HCT116 (cell line): ENCODE measurements at regions not wholly inside any gene's neighbourhood (a gene's known extent, or its start where the extent isn't known, plus 50 kb on each side); places are given as distances from the start of the nearest gene placed in this dataset.

Experiments used
- ATAC-seq: fragments of 200-7000 bp; cut with Tn5 transposase; 2 replicates; pipeline ENCODE4 v1.9.1; 2020; ENCODE audit warnings: mild to moderate bottlenecking, moderate library complexity
- BruUV-seq: library from RNA; stranded (reverse); fragments of 400-500 nt; replicated peaks from 2 replicates; lab custom pipeline; 2021; lab: Mats Ljungman, UMichigan
- CTCF ChIA-PET: fragments of 300-600 bp; sonication (Branson Sonifier 250); formaldehyde crosslinking; loops from one replicate; lab custom pipeline; 2021; ENCODE audit warnings: antibody characterized with exemption; lab: Charles Lee
- POLR2A ChIA-PET: fragments of 300-600, 350-600 bp; sonication (Branson Sonifier 250); formaldehyde crosslinking; loops from one replicate; lab custom pipeline; 2021; ENCODE audit warnings: antibody characterized with exemption; lab: Charles Lee
- RAD21 ChIA-PET, 2 experiments: fragments of 300-600 bp; sonication (Branson Sonifier 250); formaldehyde crosslinking; loops; one replicate each; lab custom pipeline; 2023; ENCODE audit warnings: low total read pairs in 2 of 2; ENCODE audit not compliant: uncharacterized antibody in 2 of 2, unreplicated experiment in 2 of 2, low non-redundant PET in 1 of 2; lab: Charles Lee
- DNase-seq: peaks from one replicate; pipeline ENCODE4 v3.0.0-alpha.2; 2010; ENCODE audit warnings: low read depth, low spot score
- H2AFZ ChIP-seq: fragments of 200-600 bp; shearing (Covaris generic), sonication (generic); 2 replicates; pipeline ENCODE4 v1.6.1; 2017; ENCODE audit warnings: low read depth, mixed run types, mixed read lengths, antibody characterized with exemption, low read length; ENCODE audit not compliant: poor library complexity, severe bottlenecking
- H3K27ac ChIP-seq: 2 replicates; pipeline ENCODE4 v1.5.1; 2012; ENCODE audit warnings: low read depth, low read length
- H3K27me3 ChIP-seq: fragments of 200-600 bp; sonication (generic); 2 replicates; pipeline ENCODE4 v1.6.1; 2016; ENCODE audit warnings: mixed run types, low read length, mixed read lengths; ENCODE audit not compliant: insufficient read depth
- H3K36me3 ChIP-seq, 2 experiments: fragments of 200-500 bp in 1 of 2; fragments of 200-600 bp in 1 of 2; sonication (Bioruptor generic) in 1 of 2; sonication (generic) in 1 of 2; 2 replicates each; pipeline versions ENCODE4 v1.5.1 to v1.6.1; 2014 to 2016; ENCODE audit warnings: low read length in 2 of 2, inconsistent platforms in 1 of 2, mixed read lengths in 1 of 2, mixed run types in 1 of 2; ENCODE audit not compliant: insufficient read depth in 2 of 2, control insufficient read depth in 1 of 2
- H3K4me1 ChIP-seq, 2 experiments: fragments of 200-600 bp in 1 of 2; sonication (generic) in 1 of 2; 2 replicates each; pipeline versions ENCODE4 v1.5.1 to v1.6.1; 2012 to 2017; ENCODE audit warnings: low read length in 2 of 2, inconsistent platforms in 1 of 2, mild to moderate bottlenecking in 1 of 2, mixed read lengths in 1 of 2, mixed run types in 1 of 2, moderate library complexity in 1 of 2; ENCODE audit not compliant: insufficient read depth in 2 of 2, control insufficient read depth in 1 of 2
- H3K4me2 ChIP-seq: fragments of 200-600 bp; sonication (generic); 2 replicates; pipeline ENCODE4 v1.6.1; 2017; ENCODE audit warnings: mixed run types, low read length, mixed read lengths
- H3K4me3 ChIP-seq, 2 experiments: fragments of 200-600 bp in 1 of 2; sonication (generic) in 1 of 2; replicated peaks in 1 of 2; 2 replicates each; pipeline ENCODE4 v1.5.1; 2011 to 2016; ENCODE audit warnings: low read length in 2 of 2, control low read depth in 1 of 2, low read depth in 1 of 2, mild to moderate bottlenecking in 1 of 2, mixed read lengths in 1 of 2, mixed run types in 1 of 2
- H3K79me2 ChIP-seq: fragments of 200-600 bp; sonication (generic); 2 replicates; pipeline ENCODE4 v1.6.1; 2017; ENCODE audit warnings: mild to moderate bottlenecking, mixed run types, low read length, moderate library complexity, mixed read lengths; ENCODE audit not compliant: insufficient read depth
- H3K9ac ChIP-seq: fragments of 200-600 bp; sonication (generic); 2 replicates; pipeline ENCODE4 v1.6.1; 2016; ENCODE audit warnings: low read length, mixed read lengths
- H3K9me2 ChIP-seq: fragments of 200-600 bp; sonication (generic), shearing (Covaris generic); 2 replicates; pipeline ENCODE4 v1.6.1; 2017; ENCODE audit warnings: mixed run types, mild to moderate bottlenecking, moderate library complexity; ENCODE audit not compliant: insufficient read depth
- H3K9me3 ChIP-seq, 2 experiments: fragments of 200-500 bp in 1 of 2; fragments of 200-600 bp in 1 of 2; sonication (Bioruptor generic) in 1 of 2; sonication (generic) in 1 of 2; 2 replicates each; pipeline ENCODE4 v1.6.1; 2014 to 2017; ENCODE audit warnings: low read length in 2 of 2, mixed read lengths in 2 of 2, inconsistent platforms in 1 of 2, low read depth in 1 of 2, mild to moderate bottlenecking in 1 of 2, mixed run types in 1 of 2, moderate library complexity in 1 of 2; ENCODE audit not compliant: control insufficient read depth in 1 of 2, insufficient read depth in 1 of 2
- H4K20me1 ChIP-seq: fragments of 200-600 bp; sonication (generic), shearing (Covaris generic); 2 replicates; pipeline ENCODE4 v1.6.1; 2017; ENCODE audit warnings: mixed run types, mild to moderate bottlenecking, moderate library complexity; ENCODE audit not compliant: insufficient read depth
- CEBPB ChIP-seq: IDR thresholded peaks from 2 replicates; pipeline ENCODE4 v1.6.1; 2012; ENCODE audit warnings: low read depth
- EGR1 ChIP-seq: IDR thresholded peaks from 2 replicates; pipeline ENCODE4 v1.6.1; 2012; ENCODE audit warnings: low read depth
- ELF1 ChIP-seq: IDR thresholded peaks from 2 replicates; pipeline ENCODE4 v1.6.1; 2012; ENCODE audit warnings: low read depth, borderline replicate concordance
- EZH2phosphoT487 ChIP-seq: fragments of 200-600 bp; IDR thresholded peaks from 2 replicates; pipeline ENCODE4 v1.6.1; 2018; ENCODE audit warnings: antibody characterized with exemption, borderline replicate concordance
- POLR2A ChIP-seq: IDR thresholded peaks from 2 replicates; pipeline ENCODE4 v1.7.0; 2011; ENCODE audit warnings: borderline replicate concordance; ENCODE audit not compliant: insufficient read depth, insufficient read length; ENCODE audit errors: extremely low read depth
- POLR2AphosphoS5 ChIP-seq: IDR thresholded peaks from 2 replicates; pipeline ENCODE4 v1.6.1; 2011; ENCODE audit warnings: mild to moderate bottlenecking, low read depth, low read length, moderate library complexity
- RAD21 ChIP-seq: IDR thresholded peaks from 2 replicates; pipeline ENCODE4 v1.6.1; 2012; ENCODE audit warnings: low read depth, mild to moderate bottlenecking
- SIN3A ChIP-seq: IDR thresholded peaks from 2 replicates; pipeline ENCODE4 v1.6.1; 2012; ENCODE audit warnings: low read depth
- SP1 ChIP-seq: IDR thresholded peaks from 2 replicates; pipeline ENCODE4 v1.6.1; 2012; ENCODE audit warnings: low read depth
- SRF ChIP-seq: IDR thresholded peaks from 2 replicates; pipeline ENCODE4 v1.6.1; 2012; ENCODE audit warnings: low read depth
- ZFX ChIP-seq: fragments of 450-650 bp; IDR thresholded peaks from 2 replicates; pipeline ENCODE4 v1.6.1; 2017
- intact Hi-C: fragments of 100-400 bp; cut with micrococcal nuclease; formaldehyde crosslinking; loops from 2 replicates; pipeline ENCODE4 v1.10.0; 2022
- TF ChIP-seq, protein P1 (sequence below), 3 experiments: fragments of 200-600 bp in 1 of 3; sonication (generic) in 1 of 3; IDR thresholded peaks in 2 of 3; conservative IDR thresholded peaks in 1 of 3; 2 replicates each; pipeline ENCODE4 v1.5.1; 2012 to 2017; ENCODE audit warnings: low read depth in 2 of 3, low read length in 2 of 3, antibody characterized with exemption in 1 of 3, borderline replicate concordance in 1 of 3, control low read depth in 1 of 3, mild to moderate bottlenecking in 1 of 3, mixed read lengths in 1 of 3, mixed run types in 1 of 3, moderate library complexity in 1 of 3; ENCODE audit not compliant: insufficient read depth in 1 of 3
- TF ChIP-seq, protein P2 (sequence below): IDR thresholded peaks from 2 replicates; pipeline ENCODE4 v1.6.1; 2012
- TF ChIP-seq, protein P3 (sequence below): IDR thresholded peaks from 2 replicates; pipeline ENCODE4 v1.6.1; 2011; ENCODE audit warnings: mild to moderate bottlenecking, low read length, moderate library complexity; ENCODE audit not compliant: insufficient replicate concordance; ENCODE audit errors: extremely low read depth

DNA sequence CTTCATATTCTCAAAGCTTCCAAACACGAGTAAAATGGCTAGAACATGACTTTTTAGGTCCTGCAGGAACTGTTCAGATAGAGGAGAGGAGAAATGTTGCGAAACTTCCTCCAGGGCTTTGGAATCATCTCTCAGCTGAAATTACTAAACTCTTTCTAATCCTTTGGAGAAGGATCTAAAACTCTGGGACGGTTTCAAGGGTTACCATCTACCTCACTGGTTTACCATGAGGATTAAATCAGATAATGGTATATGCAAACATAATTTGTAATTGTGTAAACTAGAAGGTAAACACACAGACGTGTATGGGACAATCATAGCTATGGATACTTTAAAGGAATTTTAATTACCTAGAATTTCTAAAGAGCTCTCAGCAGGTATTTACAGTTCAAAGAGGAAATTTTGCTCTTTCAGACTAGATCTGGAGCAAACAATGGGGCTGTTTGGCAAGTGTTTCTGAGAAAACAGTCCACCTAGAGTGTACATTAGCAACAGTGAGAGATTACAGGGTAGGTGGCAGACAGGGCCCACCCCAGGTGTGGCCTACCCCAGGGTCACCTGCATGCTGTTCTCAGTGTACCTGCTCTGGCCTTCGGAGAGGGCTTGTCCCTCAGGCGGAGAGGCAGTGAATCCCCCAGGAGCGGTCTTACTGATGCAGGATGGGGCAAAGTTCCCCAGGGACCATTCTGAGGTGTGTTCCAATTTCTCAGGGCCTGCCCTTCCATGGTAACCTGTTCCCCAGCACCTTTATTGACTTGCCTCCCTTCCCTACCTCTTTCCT, 124.7 kb upstream of the MAX start:
- no TSS peak for BruUV-seq
- Histone ChIP-seq H3K36me3 (no peaks in the 10 kb centered on the region), H3K79me2 (no peaks in the 10 kb centered on the region), H3K9ac (no peak overlapping the region), H3K4me1 (peaks cover 21 to 74% of the 10 kb centered on the region in 2 experiments), H3K4me2 (no peak overlapping the region), H3K27ac (no peak overlapping the region), H3K4me3 (no peak overlapping the region), H4K20me1 (no peaks in the 10 kb centered on the region), H3K9me3 (no peaks in the 10 kb centered on the region), H3K9me2 (no peaks in the 10 kb centered on the region), H3K27me3 (no peaks in the 10 kb centered on the region), H2AFZ (no peak overlapping the region)
- DNase-seq (no peak), ATAC-seq (no peak)
- TF ChIP-seq EGR1 (no peak), CEBPB (peak; percentile 67; the same call in 1 of the 2 replicates), SIN3A (no peak)
- intact Hi-C loops: no loop called here
- POLR2A ChIA-PET: interaction anchor here (0.9 to 1.4 kb wide), 3 partner anchors 29 to 185 kb away, joined by 3 to 4 read pairs (median 4); no protein-coding TSS in a partner anchor
- CTCF ChIA-PET: interaction anchor here (1.5 kb wide), 1 partner anchor 185 kb away, joined by 3 read pairs; the partner anchor contains the start of gene FUT8
- RAD21 ChIA-PET: no interaction called here

DNA sequence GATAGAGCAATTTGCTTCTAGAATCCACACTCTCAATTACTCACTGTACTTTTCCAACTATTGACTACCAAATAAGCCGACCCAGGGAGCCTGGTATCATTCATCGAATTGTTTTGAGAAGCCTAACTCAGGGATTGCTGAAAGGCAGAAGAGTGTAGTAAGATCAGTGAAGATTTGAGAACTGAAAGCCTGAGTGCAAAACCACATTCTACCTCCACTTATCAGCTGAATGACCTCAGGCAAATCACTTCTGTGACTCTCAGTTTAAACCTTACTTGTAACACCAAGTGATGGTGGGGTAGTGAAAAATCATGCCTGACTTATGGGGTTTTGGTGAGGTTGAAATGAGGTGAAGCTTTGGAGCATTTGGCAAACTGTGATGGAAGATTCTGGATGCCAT, 126.1 kb upstream of the MAX start:
- H3K9ac ChIP-seq: no peak overlapping the region
- CTCF ChIA-PET: no interaction called here

More for the DNA sequence above, 126.1 kb upstream of the MAX start:
- intact Hi-C loops: no loop called here
- Histone ChIP-seq H3K4me1 (peaks cover 23 to 70% of the 10 kb centered on the region in 2 experiments), H3K4me3 (no peak overlapping the region), H3K36me3 (no peaks in the 10 kb centered on the region), H4K20me1 (no peaks in the 10 kb centered on the region), H3K79me2 (no peaks in the 10 kb centered on the region), H3K9me3 (no peaks in the 10 kb centered on the region), H2AFZ (no peak overlapping the region), H3K4me2 (peak overlapping the region; percentile 27; the same call in 1 of the 2 replicates), H3K27ac (no peak overlapping the region), H3K9me2 (no peaks in the 10 kb centered on the region), H3K27me3 (no peaks in the 10 kb centered on the region)
- TF ChIP-seq SRF (no peak), CEBPB (no peak), POLR2A (no peak), RAD21 (no peak), POLR2AphosphoS5 (no peak), ELF1 (no peak), SP1 (no peak), EZH2phosphoT487 (no peak), ZFX (no peak)
- TF ChIP-seq, protein P1, sequence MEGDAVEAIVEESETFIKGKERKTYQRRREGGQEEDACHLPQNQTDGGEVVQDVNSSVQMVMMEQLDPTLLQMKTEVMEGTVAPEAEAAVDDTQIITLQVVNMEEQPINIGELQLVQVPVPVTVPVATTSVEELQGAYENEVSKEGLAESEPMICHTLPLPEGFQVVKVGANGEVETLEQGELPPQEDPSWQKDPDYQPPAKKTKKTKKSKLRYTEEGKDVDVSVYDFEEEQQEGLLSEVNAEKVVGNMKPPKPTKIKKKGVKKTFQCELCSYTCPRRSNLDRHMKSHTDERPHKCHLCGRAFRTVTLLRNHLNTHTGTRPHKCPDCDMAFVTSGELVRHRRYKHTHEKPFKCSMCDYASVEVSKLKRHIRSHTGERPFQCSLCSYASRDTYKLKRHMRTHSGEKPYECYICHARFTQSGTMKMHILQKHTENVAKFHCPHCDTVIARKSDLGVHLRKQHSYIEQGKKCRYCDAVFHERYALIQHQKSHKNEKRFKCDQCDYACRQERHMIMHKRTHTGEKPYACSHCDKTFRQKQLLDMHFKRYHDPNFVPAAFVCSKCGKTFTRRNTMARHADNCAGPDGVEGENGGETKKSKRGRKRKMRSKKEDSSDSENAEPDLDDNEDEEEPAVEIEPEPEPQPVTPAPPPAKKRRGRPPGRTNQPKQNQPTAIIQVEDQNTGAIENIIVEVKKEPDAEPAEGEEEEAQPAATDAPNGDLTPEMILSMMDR (IDR thresholded peaks at IDR 0.05 in 2 of 3, conservative IDR thresholded peaks at IDR 0.05 in 1 of 3; ENCODE audit: borderline replicate concordance in 1 of 3, insufficient read depth in 1 of 3, low read depth in 2 of 3, low read length in 2 of 3): no peak
- TF ChIP-seq, protein P2, sequence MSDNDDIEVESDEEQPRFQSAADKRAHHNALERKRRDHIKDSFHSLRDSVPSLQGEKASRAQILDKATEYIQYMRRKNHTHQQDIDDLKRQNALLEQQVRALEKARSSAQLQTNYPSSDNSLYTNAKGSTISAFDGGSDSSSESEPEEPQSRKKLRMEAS: no peak
- TF ChIP-seq, protein P3, sequence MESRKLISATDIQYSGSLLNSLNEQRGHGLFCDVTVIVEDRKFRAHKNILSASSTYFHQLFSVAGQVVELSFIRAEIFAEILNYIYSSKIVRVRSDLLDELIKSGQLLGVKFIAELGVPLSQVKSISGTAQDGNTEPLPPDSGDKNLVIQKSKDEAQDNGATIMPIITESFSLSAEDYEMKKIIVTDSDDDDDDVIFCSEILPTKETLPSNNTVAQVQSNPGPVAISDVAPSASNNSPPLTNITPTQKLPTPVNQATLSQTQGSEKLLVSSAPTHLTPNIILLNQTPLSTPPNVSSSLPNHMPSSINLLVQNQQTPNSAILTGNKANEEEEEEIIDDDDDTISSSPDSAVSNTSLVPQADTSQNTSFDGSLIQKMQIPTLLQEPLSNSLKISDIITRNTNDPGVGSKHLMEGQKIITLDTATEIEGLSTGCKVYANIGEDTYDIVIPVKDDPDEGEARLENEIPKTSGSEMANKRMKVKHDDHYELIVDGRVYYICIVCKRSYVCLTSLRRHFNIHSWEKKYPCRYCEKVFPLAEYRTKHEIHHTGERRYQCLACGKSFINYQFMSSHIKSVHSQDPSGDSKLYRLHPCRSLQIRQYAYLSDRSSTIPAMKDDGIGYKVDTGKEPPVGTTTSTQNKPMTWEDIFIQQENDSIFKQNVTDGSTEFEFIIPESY: no peak
- no peak for DNase-seq
- ChIA-PET POLR2A (no interaction called here), RAD21 (no interaction called here)
- no TSS peak for BruUV-seq
- ATAC-seq: no peak
